Panc1 (cell line): ENCODE measurements at regions not wholly inside any gene's neighbourhood (a gene's known extent, or its start where the extent isn't known, plus 50 kb on each side); places are given as distances from the start of the nearest gene placed in this dataset.

Experiments used
- CTCF ChIP-seq: fragments of 450-650 bp; IDR thresholded peaks from 2 replicates; pipeline ENCODE4 v1.5.1; 2017; ENCODE audit warnings: mild to moderate bottlenecking
- POLR2AphosphoS5 ChIP-seq: IDR thresholded peaks from 2 replicates; pipeline ENCODE4 v1.6.1; 2012; ENCODE audit warnings: mild to moderate bottlenecking, low read depth, low read length, moderate library complexity
- SIN3A ChIP-seq: IDR thresholded peaks from 2 replicates; pipeline ENCODE4 v1.6.1; 2012; ENCODE audit warnings: low read depth, mild to moderate bottlenecking, low read length, moderate library complexity, borderline replicate concordance; ENCODE audit not compliant: insufficient read depth
- TF ChIP-seq, protein P1 (sequence below), 2 experiments: IDR thresholded peaks; 2 replicates each; pipeline ENCODE4 v1.6.1; 2011 to 2012; ENCODE audit warnings: low read depth in 2 of 2, control low read depth in 1 of 2, low read length in 1 of 2, mild to moderate bottlenecking in 1 of 2, moderate library complexity in 1 of 2; ENCODE audit not compliant: insufficient read depth in 1 of 2

DNA sequence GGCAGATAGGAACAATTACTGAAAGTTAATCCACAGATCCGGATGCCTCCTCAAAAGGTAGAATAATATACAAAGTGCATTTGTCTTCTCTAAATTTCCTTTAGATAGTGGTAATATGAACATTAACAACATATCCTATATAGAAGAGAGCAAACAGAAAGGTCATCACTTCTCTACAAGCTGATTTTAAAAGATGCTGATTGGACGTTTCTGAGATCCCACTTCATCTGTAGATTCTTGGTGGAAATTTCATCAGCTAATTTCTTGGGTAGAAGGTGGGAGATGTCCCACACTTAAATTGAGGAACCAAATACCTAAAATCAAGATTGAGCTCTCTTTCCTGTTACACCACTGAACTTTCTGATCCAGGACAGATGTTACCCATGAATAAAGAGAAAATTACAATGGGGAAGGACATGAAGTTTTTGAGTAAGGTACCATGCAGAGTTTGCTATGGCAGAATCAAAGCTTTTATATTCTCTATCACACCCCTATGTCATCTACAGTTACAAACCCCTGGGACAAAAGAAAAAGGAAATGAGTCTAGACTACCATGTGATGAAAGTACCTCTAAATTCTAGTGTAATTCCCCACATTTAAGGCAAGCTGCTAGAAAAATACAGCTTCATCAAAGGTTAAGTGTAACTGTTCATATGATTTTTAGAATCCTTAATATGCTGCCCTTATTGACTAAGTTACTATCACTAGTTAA lies 189.2 kb upstream of the SETMAR start:
- no peak for TF ChIP-seq CTCF
- no peak for TF ChIP-seq POLR2AphosphoS5
- TF ChIP-seq, protein P1, sequence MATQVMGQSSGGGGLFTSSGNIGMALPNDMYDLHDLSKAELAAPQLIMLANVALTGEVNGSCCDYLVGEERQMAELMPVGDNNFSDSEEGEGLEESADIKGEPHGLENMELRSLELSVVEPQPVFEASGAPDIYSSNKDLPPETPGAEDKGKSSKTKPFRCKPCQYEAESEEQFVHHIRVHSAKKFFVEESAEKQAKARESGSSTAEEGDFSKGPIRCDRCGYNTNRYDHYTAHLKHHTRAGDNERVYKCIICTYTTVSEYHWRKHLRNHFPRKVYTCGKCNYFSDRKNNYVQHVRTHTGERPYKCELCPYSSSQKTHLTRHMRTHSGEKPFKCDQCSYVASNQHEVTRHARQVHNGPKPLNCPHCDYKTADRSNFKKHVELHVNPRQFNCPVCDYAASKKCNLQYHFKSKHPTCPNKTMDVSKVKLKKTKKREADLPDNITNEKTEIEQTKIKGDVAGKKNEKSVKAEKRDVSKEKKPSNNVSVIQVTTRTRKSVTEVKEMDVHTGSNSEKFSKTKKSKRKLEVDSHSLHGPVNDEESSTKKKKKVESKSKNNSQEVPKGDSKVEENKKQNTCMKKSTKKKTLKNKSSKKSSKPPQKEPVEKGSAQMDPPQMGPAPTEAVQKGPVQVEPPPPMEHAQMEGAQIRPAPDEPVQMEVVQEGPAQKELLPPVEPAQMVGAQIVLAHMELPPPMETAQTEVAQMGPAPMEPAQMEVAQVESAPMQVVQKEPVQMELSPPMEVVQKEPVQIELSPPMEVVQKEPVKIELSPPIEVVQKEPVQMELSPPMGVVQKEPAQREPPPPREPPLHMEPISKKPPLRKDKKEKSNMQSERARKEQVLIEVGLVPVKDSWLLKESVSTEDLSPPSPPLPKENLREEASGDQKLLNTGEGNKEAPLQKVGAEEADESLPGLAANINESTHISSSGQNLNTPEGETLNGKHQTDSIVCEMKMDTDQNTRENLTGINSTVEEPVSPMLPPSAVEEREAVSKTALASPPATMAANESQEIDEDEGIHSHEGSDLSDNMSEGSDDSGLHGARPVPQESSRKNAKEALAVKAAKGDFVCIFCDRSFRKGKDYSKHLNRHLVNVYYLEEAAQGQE (IDR thresholded peaks at IDR 0.05; ENCODE audit: insufficient read depth in 1 of 2, low read depth in 2 of 2, low read length in 1 of 2), result no peak
- TF ChIP-seq SIN3A, result no peak
